H1 (cell line): ENCODE measurements at regions not wholly inside any gene's neighbourhood (a gene's known extent, or its start where the extent isn't known, plus 50 kb on each side); places are given as distances from the start of the nearest gene placed in this dataset.

Source experiments
- CTCF ChIA-PET: fragments of 300-600 bp; sonication (Branson Sonifier 250); formaldehyde crosslinking; loops from one replicate; lab custom pipeline; 2021; ENCODE audit not compliant: partially characterized antibody; lab: Charles Lee
- POLR2A ChIA-PET: fragments of 300-600 bp; sonication (Branson Sonifier 250); formaldehyde crosslinking; loops from one replicate; lab custom pipeline; 2021; ENCODE audit warnings: inconsistent platforms; ENCODE audit not compliant: partially characterized antibody; lab: Charles Lee
- DNase-seq, 2 experiments: peaks; one replicate each; pipeline versions ENCODE4 v3.0.0 to v3.0.0-alpha.2; 2010 to 2022; ENCODE audit warnings: low spot score in 2 of 2, low read depth in 1 of 2, mixed read lengths in 1 of 2
- FAIRE-seq: peaks from 2 replicates; lab custom pipeline; 2011; peaks lifted over from hg19 to GRCh38; lab: Jason Lieb, UNC
- H2AFZ ChIP-seq: 2 replicates; pipeline ENCODE4 v1.8.1; 2012; ENCODE audit warnings: low read length, inconsistent platforms
- H2AK5ac ChIP-seq: 2 replicates; pipeline ENCODE4 v1.6.1; 2013; ENCODE audit warnings: low read depth, low read length
- H2BK120ac ChIP-seq: replicated peaks from 2 replicates; pipeline ENCODE3; 2013; ENCODE audit warnings: low read depth, low read length, inconsistent platforms
- H2BK12ac ChIP-seq: 2 replicates; pipeline ENCODE4 v1.6.1; 2013; ENCODE audit warnings: low read depth, low read length
- H2BK15ac ChIP-seq: 2 replicates; pipeline ENCODE4 v1.6.1; 2013; ENCODE audit warnings: low read length
- H2BK20ac ChIP-seq: 2 replicates; pipeline ENCODE4 v1.6.1; 2013; ENCODE audit warnings: low read length
- H2BK5ac ChIP-seq: 2 replicates; pipeline ENCODE4 v1.6.1; 2013; ENCODE audit warnings: low read depth, low read length
- H3K14ac ChIP-seq: 2 replicates; pipeline ENCODE4 v1.6.1; 2013; ENCODE audit warnings: inconsistent platforms; ENCODE audit not compliant: insufficient read length
- H3K18ac ChIP-seq: 2 replicates; pipeline ENCODE4 v1.6.1; 2013; ENCODE audit warnings: low read length; ENCODE audit errors: extremely low read depth
- H3K23ac ChIP-seq: 2 replicates; pipeline ENCODE4 v1.6.1; 2013; ENCODE audit warnings: inconsistent platforms; ENCODE audit not compliant: insufficient read length
- H3K23me2 ChIP-seq: 2 replicates; pipeline ENCODE4 v1.6.1; 2013; ENCODE audit warnings: low read depth, low read length
- H3K27ac ChIP-seq: 2 replicates; pipeline ENCODE4 v1.6.1; 2011; ENCODE audit warnings: low read depth, low read length, inconsistent platforms
- H3K27me3 ChIP-seq, 4 experiments: replicated peaks in 1 of 4; 1 replicate in 1 of 4; 2 replicates in 3 of 4; pipeline versions ENCODE4 v1.6.1 to v1.8.1; 2011 to 2013; ENCODE audit warnings: low read length in 3 of 4, mild to moderate bottlenecking in 3 of 4, inconsistent platforms in 2 of 4, mixed read lengths in 2 of 4, moderate library complexity in 1 of 4; ENCODE audit not compliant: control insufficient read depth in 3 of 4, insufficient read depth in 3 of 4; ENCODE audit errors: extremely low read depth in 1 of 4
- H3K36me3 ChIP-seq, 4 experiments: 2 replicates each; pipeline versions ENCODE4 v1.6.1 to v1.8.1; 2011 to 2013; ENCODE audit warnings: mild to moderate bottlenecking in 4 of 4, low read length in 3 of 4, moderate library complexity in 2 of 4, control low read depth in 1 of 4, inconsistent platforms in 1 of 4; ENCODE audit not compliant: insufficient read depth in 4 of 4, control insufficient read depth in 2 of 4
- H3K4ac ChIP-seq: replicated peaks from 2 replicates; pipeline ENCODE3; 2013; ENCODE audit warnings: low read length, low read depth, mixed read lengths, inconsistent platforms; ENCODE audit not compliant: insufficient read length
- H3K4me1 ChIP-seq, 4 experiments: replicated peaks in 1 of 4; 1 replicate in 1 of 4; 2 replicates in 3 of 4; pipeline versions ENCODE4 v1.6.1 to v1.8.1; 2011 to 2013; ENCODE audit warnings: low read length in 3 of 4, inconsistent platforms in 2 of 4, mixed read lengths in 1 of 4; ENCODE audit not compliant: insufficient read depth in 4 of 4, control insufficient read depth in 3 of 4
- H3K4me2 ChIP-seq, 2 experiments: 2 replicates each; pipeline versions ENCODE4 v1.6.1 to v1.8.1; 2011 to 2013; ENCODE audit warnings: low read depth in 2 of 2, low read length in 2 of 2, control low read depth in 1 of 2, inconsistent platforms in 1 of 2, mild to moderate bottlenecking in 1 of 2; ENCODE audit not compliant: insufficient read depth in 1 of 2
- H3K4me3 ChIP-seq, 4 experiments: fragments of 200-600, 300-600 bp in 1 of 4; sonication (generic), shearing (Covaris generic), sonication (Bioruptor Twin) in 1 of 4; 2 replicates each; pipeline versions ENCODE4 v1.5.1 to v1.8.1; 2011 to 2016; ENCODE audit warnings: low read length in 4 of 4, low read depth in 3 of 4, control low read depth in 2 of 4, inconsistent platforms in 2 of 4, mild to moderate bottlenecking in 2 of 4, mixed read lengths in 1 of 4, moderate library complexity in 1 of 4; ENCODE audit not compliant: insufficient read depth in 2 of 4; ENCODE audit errors: extremely low read depth in 1 of 4
- H3K56ac ChIP-seq: replicated peaks from 2 replicates; pipeline ENCODE3; 2013; ENCODE audit warnings: low read depth, mild to moderate bottlenecking, mixed read lengths, low read length, inconsistent platforms; ENCODE audit not compliant: insufficient read length
- H3K79me1 ChIP-seq: 2 replicates; pipeline ENCODE4 v1.6.1; 2013; ENCODE audit warnings: low read depth, low read length, control low read depth
- H3K79me2 ChIP-seq, 2 experiments: 2 replicates each; pipeline versions ENCODE4 v1.6.1 to v1.8.1; 2012 to 2013; ENCODE audit warnings: low read length in 2 of 2, mild to moderate bottlenecking in 2 of 2, inconsistent platforms in 1 of 2; ENCODE audit not compliant: insufficient read depth in 2 of 2, control insufficient read depth in 1 of 2
- H3K9ac ChIP-seq, 4 experiments: replicated peaks in 1 of 4; 1 replicate in 1 of 4; 2 replicates in 3 of 4; pipeline versions ENCODE4 v1.6.1 to v1.8.1; 2011 to 2013; ENCODE audit warnings: low read depth in 3 of 4, low read length in 3 of 4, control low read depth in 2 of 4, mild to moderate bottlenecking in 2 of 4, moderate library complexity in 2 of 4, inconsistent platforms in 1 of 4; ENCODE audit errors: extremely low read depth in 1 of 4
- H3K9me3 ChIP-seq, 2 experiments: 2 replicates each; pipeline versions ENCODE4 v1.6.1 to v1.8.1; 2012 to 2013; ENCODE audit warnings: mild to moderate bottlenecking in 2 of 2, moderate library complexity in 2 of 2, control low read depth in 1 of 2, inconsistent platforms in 1 of 2, low read depth in 1 of 2, low read length in 1 of 2, mixed read lengths in 1 of 2; ENCODE audit not compliant: insufficient read depth in 2 of 2
- H4K20me1 ChIP-seq, 2 experiments: replicated peaks in 1 of 2; 2 replicates each; pipeline versions ENCODE3 to v1.8.1; 2011 to 2013; ENCODE audit warnings: inconsistent platforms in 2 of 2, low read length in 2 of 2, mild to moderate bottlenecking in 1 of 2; ENCODE audit not compliant: insufficient read depth in 2 of 2, control insufficient read depth in 1 of 2
- H4K5ac ChIP-seq: 2 replicates; pipeline ENCODE4 v1.6.1; 2013; ENCODE audit warnings: low read length, low read depth, mixed read lengths, inconsistent platforms; ENCODE audit not compliant: insufficient read length
- H4K8ac ChIP-seq: 2 replicates; pipeline ENCODE4 v1.8.0; 2013; ENCODE audit warnings: mild to moderate bottlenecking, moderate library complexity, low read length, inconsistent platforms; ENCODE audit not compliant: insufficient read depth; ENCODE audit errors: extremely low read depth
- H4K91ac ChIP-seq: replicated peaks from 2 replicates; pipeline ENCODE3; 2013; ENCODE audit warnings: low read length, mixed read lengths, inconsistent platforms; ENCODE audit not compliant: insufficient read length
- BRCA1 ChIP-seq: IDR thresholded peaks from 2 replicates; pipeline ENCODE4 v1.6.1; 2012; ENCODE audit warnings: low read depth, low read length, improper control_type of control experiment
- CBX8 ChIP-seq: fragments of 300-800, 300-1000 bp; sonication (generic); IDR thresholded peaks from 2 replicates; pipeline ENCODE4 v1.7.1; 2016; ENCODE audit warnings: low read depth, low read length, borderline replicate concordance
- EZH2 ChIP-seq: fragments of 200-600 bp; sonication (generic); IDR thresholded peaks from 2 replicates; pipeline ENCODE4 v1.7.1; 2012; ENCODE audit warnings: low read depth, mild to moderate bottlenecking, moderate library complexity, low read length, inconsistent platforms; ENCODE audit not compliant: severe bottlenecking
- FOSL1 ChIP-seq: IDR thresholded peaks from 2 replicates; pipeline ENCODE4 v1.6.1; 2011; ENCODE audit warnings: mild to moderate bottlenecking, low read depth, low read length, moderate library complexity; ENCODE audit not compliant: insufficient read depth
- GABPA ChIP-seq: IDR thresholded peaks from 2 replicates; pipeline ENCODE4 v1.6.1; 2011; ENCODE audit warnings: mild to moderate bottlenecking, low read length, moderate library complexity, borderline replicate concordance; ENCODE audit not compliant: insufficient read depth
- JUND ChIP-seq: IDR thresholded peaks from 2 replicates; pipeline ENCODE4 v1.6.1; 2011; ENCODE audit warnings: mild to moderate bottlenecking, improper control_type of control experiment, low read length
- KDM1A ChIP-seq: fragments of 200-600, 300-600 bp; sonication (generic); IDR thresholded peaks from 2 replicates; pipeline ENCODE4 v1.7.1; 2016; ENCODE audit warnings: mild to moderate bottlenecking, low read length, borderline replicate concordance
- MAFK ChIP-seq: IDR thresholded peaks from 2 replicates; pipeline ENCODE4 v1.6.1; 2012; ENCODE audit warnings: low read depth, mild to moderate bottlenecking, improper control_type of control experiment, low read length
- POLR2AphosphoS5 ChIP-seq: IDR thresholded peaks from 2 replicates; pipeline ENCODE4 v1.6.1; 2011; ENCODE audit warnings: low read depth, low read length
- RAD21 ChIP-seq, 2 experiments: IDR thresholded peaks in 1 of 2; conservative IDR thresholded peaks in 1 of 2; 2 replicates each; pipeline ENCODE4 v1.6.1; 2011; ENCODE audit warnings: low read depth in 2 of 2, low read length in 2 of 2, improper control_type of control experiment in 1 of 2, inconsistent platforms in 1 of 2, mild to moderate bottlenecking in 1 of 2, moderate library complexity in 1 of 2
- RFX5 ChIP-seq: IDR thresholded peaks from 2 replicates; pipeline ENCODE4 v1.6.1; 2011; ENCODE audit warnings: low read depth, low read length, improper control_type of control experiment, borderline replicate concordance
- RNF2 ChIP-seq: fragments of 200-900, 300-1000 bp; sonication (generic); IDR thresholded peaks from 2 replicates; pipeline ENCODE4 v1.7.1; 2016; ENCODE audit warnings: borderline replicate concordance, low read depth, mild to moderate bottlenecking, antibody characterized with exemption, low read length; ENCODE audit not compliant: poor library complexity, severe bottlenecking; ENCODE audit errors: missing control alignments
- SIX5 ChIP-seq: IDR thresholded peaks from 2 replicates; pipeline ENCODE4 v1.6.1; 2011; ENCODE audit warnings: mild to moderate bottlenecking, low read depth, low read length
- TBP ChIP-seq: IDR thresholded peaks from 2 replicates; pipeline ENCODE4 v1.6.1; 2011; ENCODE audit warnings: low read depth, low read length, improper control_type of control experiment
- TCF12 ChIP-seq: IDR thresholded peaks from 2 replicates; pipeline ENCODE4 v1.6.1; 2011; ENCODE audit warnings: low read depth, mild to moderate bottlenecking, low read length
- WGBS, 2 experiments: shearing (Covaris generic) in 1 of 2; methylation state at CpG; one replicate each; pipeline versions ENCODE4 v1.1.6 to v1.1.7; 2013 to 2015; ENCODE audit warnings: low lambda C conversion rate in 2 of 2, mixed read lengths in 2 of 2, inconsistent platforms in 1 of 2, low coverage in 1 of 2, missing lambda C conversion rate in 1 of 2; ENCODE audit not compliant: insufficient replicate concordance in 2 of 2, insufficient coverage in 1 of 2, insufficient read length in 1 of 2; ENCODE audit errors: extremely low coverage in 1 of 2, missing lambda C conversion rate in 1 of 2; 5-methylcytosine and 5-hydroxymethylcytosine counted together

- Histone ChIP-seq H2BK5ac (no peak overlapping the region), H4K20me1 (no peaks in the 10 kb centered on the region), H3K4ac (no peak overlapping the region), H2BK15ac (no peak overlapping the region), H4K91ac (no peak overlapping the region), H2BK120ac (no peak overlapping the region), H3K4me3 (no peak overlapping the region), H2AFZ (no peak overlapping the region), H3K36me3 (no peaks in the 10 kb centered on the region), H2BK12ac (no peak overlapping the region), H3K56ac (no peak overlapping the region), H3K27ac (no peak overlapping the region), H2AK5ac (no peak overlapping the region), H3K9me3 (no peaks in the 10 kb centered on the region), H3K9ac (no peak overlapping the region), H3K4me1 (no peaks in the 10 kb centered on the region), H3K23ac (no peak overlapping the region), H3K79me1 (no peaks in the 10 kb centered on the region), H3K79me2 (no peaks in the 10 kb centered on the region), H3K4me2 (no peak overlapping the region), H3K27me3 (peaks cover 0 to 1% (median 0%) of the 10 kb centered on the region in 4 experiments; a peak in 1 of 7 replicates), H3K18ac (no peak overlapping the region), H2BK20ac (no peak overlapping the region), H4K5ac (no peak overlapping the region), H3K14ac (no peak overlapping the region), H3K23me2 (no peaks in the 10 kb centered on the region), H4K8ac (no peak overlapping the region)
- 94% methylated on average over 3 of the region's 3 CpGs; no CpG with 5 or more reads in 1 of the 2 experiments for WGBS, 2 experiments
- POLR2A ChIA-PET, result no interaction called here
- no peak for DNase-seq
- no peak for FAIRE-seq
- CTCF ChIA-PET, result no interaction called here
- TF ChIP-seq GABPA, result no peak
- no peak for TF ChIP-seq CBX8
- TF ChIP-seq FOSL1, result no peak
- no peak for TF ChIP-seq TBP
- no peak for TF ChIP-seq RFX5
- TF ChIP-seq EZH2, result no peak
- TF ChIP-seq MAFK, result no peak
- TF ChIP-seq KDM1A, result no peak
- TF ChIP-seq POLR2AphosphoS5, result no peak
- no peak for TF ChIP-seq SIX5
- TF ChIP-seq BRCA1, result no peak
- TF ChIP-seq RNF2, result no peak
- TF ChIP-seq TCF12, result no peak
- no peak for TF ChIP-seq JUND
- TF ChIP-seq RAD21 (IDR thresholded peaks at IDR 0.05 in 1 of 2, conservative IDR thresholded peaks at IDR 0.05 in 1 of 2; ENCODE audit: low read depth in 2 of 2, low read length in 2 of 2), result no peak
Observed at GRCh38 chr4:43682551-43682950, 766.1 kb downstream of the KCTD8 start.
